Skeletal muscle tissue (tissue), 3 donors: ENCODE measurements at regions not wholly inside any gene's neighbourhood (a gene's known extent, or its start where the extent isn't known, plus 50 kb on each side); places are given as distances from the start of the nearest gene placed in this dataset.

ENCODE experiments used
- H3K27ac ChIP-seq: one replicate; pipeline ENCODE4 v1.7.0; 2013; ENCODE audit warnings: mild to moderate bottlenecking, low read depth, low read length, inconsistent platforms
- H3K27me3 ChIP-seq, 3 donors: one replicate each; pipeline ENCODE4 v1.7.0; 2013; ENCODE audit warnings: low read length in 3 of 3; ENCODE audit not compliant: control insufficient read depth in 3 of 3, insufficient read depth in 3 of 3
- H3K36me3 ChIP-seq, 3 donors: one replicate each; pipeline ENCODE4 v1.7.0; 2013; ENCODE audit warnings: low read length in 3 of 3; ENCODE audit not compliant: control insufficient read depth in 3 of 3, insufficient read depth in 3 of 3
- H3K4me1 ChIP-seq, 3 donors: one replicate each; pipeline ENCODE4 v1.7.0; 2013; ENCODE audit warnings: low read length in 3 of 3, mild to moderate bottlenecking in 3 of 3; ENCODE audit not compliant: control insufficient read depth in 3 of 3, insufficient read depth in 3 of 3
- H3K4me3 ChIP-seq, 3 donors: one replicate each; pipeline ENCODE4 v1.7.0; 2013; ENCODE audit warnings: low read length in 3 of 3
- H3K9ac ChIP-seq, 3 donors: one replicate each; pipeline ENCODE4 v1.7.0; 2013; ENCODE audit warnings: low read length in 3 of 3, mild to moderate bottlenecking in 3 of 3, moderate library complexity in 2 of 3, low read depth in 1 of 3
- H3K9me3 ChIP-seq, 3 donors: one replicate each; pipeline ENCODE4 v1.7.0; 2013; ENCODE audit warnings: low read length in 3 of 3; ENCODE audit not compliant: control insufficient read depth in 3 of 3
- donor health status: Osteomylitis.

GRCh38 chr13:34013061-34013460, 195.1 kb downstream of the RFC3 start:
- H3K36me3 ChIP-seq: no peaks in the 10 kb centered on the region
- no peaks in the 10 kb centered on the region for H3K9me3 ChIP-seq
- H3K9ac ChIP-seq: no peak overlapping the region
- no peak overlapping the region for H3K4me3 ChIP-seq
- no peaks in the 10 kb centered on the region for H3K27me3 ChIP-seq
- H3K4me1 ChIP-seq: no peaks in the 10 kb centered on the region
- H3K27ac ChIP-seq: no peak overlapping the region

- Histone ChIP-seq H3K27me3 (no peaks in the 10 kb centered on the region), H3K4me3 (no peak overlapping the region), H3K9me3 (peaks cover 0 to 4% (median 3%) of the 10 kb centered on the region in 3 donors), H3K36me3 (no peaks in the 10 kb centered on the region), H3K9ac (no peak overlapping the region), H3K4me1 (no peaks in the 10 kb centered on the region), H3K27ac (no peak overlapping the region)
These were observed 199.3 kb downstream of the RFC3 start for GRCh38 chr13:34017231-34017630.

- no peaks in the 10 kb centered on the region for H3K4me1 ChIP-seq
- H3K9ac ChIP-seq: no peak overlapping the region
- H3K9me3 ChIP-seq: peaks cover 0 to 5% (median 3%) of the 10 kb centered on the region in 3 donors
- H3K36me3 ChIP-seq: no peaks in the 10 kb centered on the region
- H3K27ac ChIP-seq: no peak overlapping the region
- H3K27me3 ChIP-seq: no peaks in the 10 kb centered on the region
- no peak overlapping the region for H3K4me3 ChIP-seq
These were observed 201.9 kb downstream of the RFC3 start for GRCh38 chr13:34019870-34020269.

GRCh38 chr13:34020388-34020787, 202.4 kb downstream of the RFC3 start:
- no peaks in the 10 kb centered on the region for H3K36me3 ChIP-seq
- H3K4me3 ChIP-seq: no peak overlapping the region
- H3K9ac ChIP-seq: no peak overlapping the region
- H3K4me1 ChIP-seq: no peaks in the 10 kb centered on the region
- H3K27me3 ChIP-seq: no peaks in the 10 kb centered on the region
- H3K27ac ChIP-seq: no peak overlapping the region
- peaks cover 0 to 5% (median 3%) of the 10 kb centered on the region in 3 donors for H3K9me3 ChIP-seq

GRCh38 chr13:34021619-34022018, 203.7 kb downstream of the RFC3 start:
- no peaks in the 10 kb centered on the region for H3K4me1 ChIP-seq
- H3K27ac ChIP-seq: no peak overlapping the region
- H3K27me3 ChIP-seq: no peaks in the 10 kb centered on the region
- H3K36me3 ChIP-seq: no peaks in the 10 kb centered on the region
- H3K9me3 ChIP-seq: peaks cover 3 to 5% (median 3%) of the 10 kb centered on the region in 3 donors
- H3K9ac ChIP-seq: no peak overlapping the region
- H3K4me3 ChIP-seq: no peak overlapping the region

- Histone ChIP-seq H3K9ac (no peak overlapping the region), H3K27ac (no peak overlapping the region), H3K9me3 (peaks cover 3 to 5% (median 3%) of the 10 kb centered on the region in 3 donors), H3K4me1 (no peaks in the 10 kb centered on the region), H3K4me3 (no peak overlapping the region), H3K27me3 (no peaks in the 10 kb centered on the region), H3K36me3 (no peaks in the 10 kb centered on the region)
These were observed 207.8 kb downstream of the RFC3 start for GRCh38 chr13:34025746-34026145.

GRCh38 chr13:34026308-34026707, 208.4 kb downstream of the RFC3 start:
- Histone ChIP-seq H3K27me3 (no peaks in the 10 kb centered on the region), H3K4me3 (no peak overlapping the region), H3K36me3 (no peaks in the 10 kb centered on the region), H3K9me3 (peaks cover 3% of the 10 kb centered on the region in 3 donors), H3K4me1 (no peaks in the 10 kb centered on the region), H3K27ac (no peak overlapping the region), H3K9ac (no peak overlapping the region)

GRCh38 chr13:34028496-34029442, 210.8 kb downstream of the RFC3 start:
- no peaks in the 10 kb centered on the region for H3K27me3 ChIP-seq
- H3K4me1 ChIP-seq: no peaks in the 10 kb centered on the region
- H3K27ac ChIP-seq: no peak overlapping the region
- no peak overlapping the region for H3K9ac ChIP-seq
- H3K9me3 ChIP-seq: peaks cover 0 to 3% (median 0%) of the 10 kb centered on the region in 3 donors
- no peak overlapping the region for H3K4me3 ChIP-seq
- H3K36me3 ChIP-seq: no peaks in the 10 kb centered on the region

GRCh38 chr13:34030782-34031181, 212.8 kb downstream of the RFC3 start:
- Histone ChIP-seq H3K4me1 (no peaks in the 10 kb centered on the region), H3K36me3 (no peaks in the 10 kb centered on the region), H3K4me3 (no peak overlapping the region), H3K9ac (no peak overlapping the region), H3K9me3 (peaks cover 0 to 3% (median 0%) of the 10 kb centered on the region in 3 donors), H3K27ac (no peak overlapping the region), H3K27me3 (no peaks in the 10 kb centered on the region)

GRCh38 chr13:34031610-34032009, 213.7 kb downstream of the RFC3 start:
- Histone ChIP-seq H3K4me3 (no peak overlapping the region), H3K4me1 (no peaks in the 10 kb centered on the region), H3K36me3 (no peaks in the 10 kb centered on the region), H3K9ac (no peak overlapping the region), H3K27me3 (no peaks in the 10 kb centered on the region), H3K9me3 (peaks cover 0 to under 1% (median 0%) of the 10 kb centered on the region in 3 donors), H3K27ac (no peak overlapping the region)
